Uterus (tissue), 3 donors: ENCODE measurements at regions not wholly inside any gene's neighbourhood (a gene's known extent, or its start where the extent isn't known, plus 50 kb on each side); places are given as distances from the start of the nearest gene placed in this dataset.

ENCODE experiments used
- DNase-seq, 2 donors: peaks; one replicate each; pipeline ENCODE4 v3.0.0-alpha.2; 2019 to 2020
- H3K27ac ChIP-seq, 2 donors: fragments of 200-600 bp; sonication (generic); 1 replicate in 1 of 2; 2 replicates in 1 of 2; pipeline ENCODE4 v1.5.1; 2016 to 2018
- H3K27me3 ChIP-seq, 2 donors: fragments of 200-600 bp; sonication (generic); one replicate each; pipeline ENCODE4 v1.5.1; 2018 to 2019; ENCODE audit warnings: control low read depth in 1 of 2
- H3K36me3 ChIP-seq, 2 donors: fragments of 200-600 bp; sonication (generic); one replicate each; pipeline ENCODE4 v1.5.1; 2019; ENCODE audit warnings: control low read depth in 1 of 2
- H3K4me1 ChIP-seq, 2 donors: fragments of 200-600 bp; sonication (generic); one replicate each; pipeline ENCODE4 v1.5.1; 2018 to 2019; ENCODE audit warnings: control low read depth in 1 of 2
- H3K4me3 ChIP-seq, 2 donors: fragments of 200-600 bp; sonication (generic); 1 replicate in 1 of 2; 2 replicates in 1 of 2; pipeline ENCODE4 v1.5.1; 2018 to 2019; ENCODE audit warnings: mild to moderate bottlenecking in 1 of 2
- H3K9me3 ChIP-seq, 2 donors: fragments of 200-600 bp; sonication (generic); one replicate each; pipeline ENCODE4 v1.5.1; 2019; ENCODE audit warnings: control low read depth in 1 of 2
- CTCF ChIP-seq, 4 experiments: fragments of 200-600 bp in 2 of 4; fragments of 450-650 bp in 2 of 4; sonication (generic) in 2 of 4; IDR thresholded peaks; one replicate each; pipeline ENCODE4 v1.5.1; 2016 to 2019; ENCODE audit warnings: antibody characterized with exemption in 4 of 4, mild to moderate bottlenecking in 2 of 4, moderate library complexity in 1 of 4
- POLR2A ChIP-seq, 2 donors: fragments of 450-650 bp; IDR thresholded peaks; one replicate each; pipeline ENCODE4 v1.6.1; 2016; ENCODE audit warnings: antibody characterized with exemption in 2 of 2, mild to moderate bottlenecking in 1 of 2, moderate library complexity in 1 of 2
- intact Hi-C: fragments of 100-400 bp; cut with DNase I; formaldehyde crosslinking; loops from one replicate; pipeline ENCODE4 v1.15.1; 2023; ENCODE audit warnings: low total_unique reads
- donor health status: DM: yes; HTN: yes; CAD: no.

DNA sequence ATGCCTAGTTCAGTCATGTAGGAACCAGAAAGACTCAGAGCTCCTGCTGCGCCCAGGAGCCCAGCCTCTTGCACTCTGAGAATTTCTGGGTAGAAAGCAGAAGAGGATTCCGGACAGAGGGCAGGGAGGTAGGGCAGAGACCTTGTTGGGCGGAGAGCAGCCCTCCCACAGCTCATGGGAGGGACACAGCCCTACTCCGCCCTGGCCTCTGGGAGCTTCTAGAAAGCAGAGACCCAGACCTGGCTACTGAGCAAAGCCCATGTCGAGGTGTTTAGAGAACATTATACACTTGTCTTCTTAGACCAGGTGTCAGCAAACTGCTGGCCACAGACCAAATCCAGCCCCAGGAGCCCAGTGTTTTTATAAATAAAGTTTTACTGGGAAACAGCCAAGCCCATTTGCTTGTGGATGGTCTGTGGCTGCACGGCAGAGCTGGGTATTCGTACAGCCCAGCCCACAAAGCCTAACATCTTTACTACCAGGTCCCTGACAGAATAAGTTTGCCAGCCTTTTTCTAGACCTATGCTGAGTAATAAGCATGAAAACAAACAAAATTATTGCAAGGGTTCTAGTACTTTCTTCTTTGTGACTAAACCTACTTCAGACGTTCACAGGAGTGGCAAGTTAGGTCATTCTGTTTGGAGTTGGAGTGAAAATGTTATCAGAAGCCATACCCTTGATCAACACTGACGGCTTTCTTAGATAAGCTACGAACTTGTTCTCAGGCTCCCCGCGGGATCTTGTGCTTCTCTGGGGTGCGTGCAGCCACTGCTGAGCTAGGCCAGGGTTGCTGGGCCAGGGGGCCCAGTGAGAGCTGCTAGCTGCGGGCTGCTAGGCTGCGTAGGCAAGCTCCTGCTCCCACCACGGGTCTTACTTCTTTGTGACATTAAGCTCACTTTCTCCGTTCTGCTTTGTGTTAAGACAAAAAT lies 235.1 kb upstream of the FOXQ1 start:
- H3K27me3 ChIP-seq: no peaks in the 10 kb centered on the region
- no peak for DNase-seq
- no peaks in the 10 kb centered on the region for H3K9me3 ChIP-seq
- TF ChIP-seq CTCF (IDR thresholded peaks at IDR 0.05) (no peak), POLR2A (IDR thresholded peaks at IDR 0.05) (no peak)
- intact Hi-C loops: no loop called here
- H3K36me3 ChIP-seq: no peaks in the 10 kb centered on the region
- H3K27ac ChIP-seq: no peak overlapping the region
- H3K4me1 ChIP-seq: no peaks in the 10 kb centered on the region
- no peak overlapping the region for H3K4me3 ChIP-seq

DNA sequence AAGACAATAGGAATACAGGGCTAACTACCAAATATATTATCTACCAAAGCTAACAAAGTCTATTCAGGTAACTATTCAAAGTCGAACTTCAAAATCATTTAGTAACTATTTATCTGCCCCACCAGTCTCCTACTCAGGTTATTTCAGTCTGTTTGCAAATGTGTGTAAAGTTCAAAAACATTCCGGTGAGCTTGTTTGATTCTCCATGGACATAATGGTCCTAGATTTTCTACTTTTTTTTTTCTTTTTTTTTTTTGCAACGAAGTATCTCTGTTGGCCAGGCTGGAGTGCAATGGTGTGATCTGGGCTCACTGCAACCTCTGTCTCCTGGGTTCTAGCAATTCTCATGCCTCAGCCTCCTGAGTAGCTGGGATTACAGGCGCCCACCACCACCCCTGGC lies 236.0 kb upstream of the FOXQ1 start:
- no peak for TF ChIP-seq CTCF (IDR thresholded peaks at IDR 0.05)
- TF ChIP-seq POLR2A (IDR thresholded peaks at IDR 0.05): no peak
- Histone ChIP-seq H3K27me3 (no peaks in the 10 kb centered on the region), H3K9me3 (no peaks in the 10 kb centered on the region), H3K27ac (no peak overlapping the region), H3K4me3 (no peak overlapping the region), H3K4me1 (no peaks in the 10 kb centered on the region), H3K36me3 (no peaks in the 10 kb centered on the region)
- DNase-seq: no peak
- intact Hi-C loops: no loop called here

DNA sequence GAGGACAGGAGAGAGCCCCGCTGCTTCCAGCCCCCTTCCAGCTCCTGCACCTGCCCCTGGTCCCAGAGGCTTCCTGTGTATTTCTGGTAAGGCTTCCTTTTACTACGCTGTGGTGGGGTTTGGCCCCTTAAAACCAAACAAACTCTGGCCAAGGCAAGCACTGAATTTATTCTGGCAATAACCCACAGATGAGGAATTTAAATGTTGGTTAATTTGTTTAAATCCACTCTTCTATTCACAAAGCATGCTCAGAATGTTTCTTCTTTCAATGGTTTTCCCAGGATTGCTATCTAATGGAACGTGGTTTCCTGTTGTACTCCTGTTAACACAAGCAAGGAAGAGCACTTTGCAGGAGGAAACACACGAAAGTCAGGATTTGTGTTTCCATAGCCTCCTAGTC lies 236.5 kb upstream of the FOXQ1 start:
- Histone ChIP-seq H3K36me3 (no peaks in the 10 kb centered on the region), H3K4me1 (no peaks in the 10 kb centered on the region), H3K9me3 (no peaks in the 10 kb centered on the region), H3K4me3 (no peak overlapping the region), H3K27ac (no peak overlapping the region), H3K27me3 (no peaks in the 10 kb centered on the region)
- DNase-seq: no peak
- intact Hi-C loops: no loop called here
- TF ChIP-seq POLR2A (IDR thresholded peaks at IDR 0.05): no peak
- TF ChIP-seq CTCF (IDR thresholded peaks at IDR 0.05): no peak

DNA sequence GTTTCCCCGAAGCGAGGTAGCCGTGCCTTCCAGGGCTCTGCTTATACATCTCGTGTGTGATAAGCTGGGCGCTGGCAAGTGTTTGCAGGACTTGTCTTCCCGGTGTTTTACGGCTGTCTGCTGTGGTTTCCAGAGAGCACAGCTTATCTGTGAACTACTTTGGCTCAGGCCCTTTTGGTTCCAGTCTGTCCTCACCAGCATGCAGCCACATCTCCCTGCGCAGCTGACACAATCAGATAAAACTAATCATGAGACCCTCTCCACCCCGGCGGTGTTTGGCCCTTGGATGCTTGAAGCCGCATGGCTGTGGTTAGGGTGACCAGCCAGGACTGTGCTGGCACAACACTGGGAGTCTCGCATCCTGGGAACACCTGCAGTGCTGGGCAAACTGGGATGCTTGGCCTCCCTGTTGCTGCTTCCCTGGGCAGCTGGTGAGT lies 241.8 kb upstream of the FOXQ1 start:
- TF ChIP-seq POLR2A (IDR thresholded peaks at IDR 0.05): no peak
- no peaks in the 10 kb centered on the region for H3K9me3 ChIP-seq
- intact Hi-C loops: no loop called here
- DNase-seq: no peak
- H3K27ac ChIP-seq: no peak overlapping the region
- no peaks in the 10 kb centered on the region for H3K4me1 ChIP-seq
- no peak overlapping the region for H3K4me3 ChIP-seq
- H3K36me3 ChIP-seq: no peaks in the 10 kb centered on the region
- no peaks in the 10 kb centered on the region for H3K27me3 ChIP-seq

GRCh38 chr6:1068905-1069304 lies 243.0 kb upstream of the FOXQ1 start:
- H3K27me3 ChIP-seq: no peaks in the 10 kb centered on the region
- H3K4me1 ChIP-seq: no peaks in the 10 kb centered on the region
- DNase-seq: no peak
- no peak overlapping the region for H3K4me3 ChIP-seq
- intact Hi-C loops: no loop called here
- H3K36me3 ChIP-seq: no peaks in the 10 kb centered on the region
- H3K9me3 ChIP-seq: no peaks in the 10 kb centered on the region
- H3K27ac ChIP-seq: no peak overlapping the region
- TF ChIP-seq POLR2A (IDR thresholded peaks at IDR 0.05) (no peak), CTCF (IDR thresholded peaks at IDR 0.05) (no peak)
